Lower lobe of right lung (tissue), 2 donors: ENCODE measurements at regions not wholly inside any gene's neighbourhood (a gene's known extent, or its start where the extent isn't known, plus 50 kb on each side); places are given as distances from the start of the nearest gene placed in this dataset.
"Not testable (repeated sequence)": the region's sequence is repeated elsewhere in the genome, so short reads cannot be mapped to it uniquely, and the experiment has no call there.

Experiments used
- ATAC-seq, 2 donors: fragments of 200-7000 bp; cut with Tn5 transposase; one replicate each; pipeline ENCODE4 v1.9.1; 2020 to 2022; ENCODE audit warnings: mild to moderate bottlenecking in 2 of 2, moderate library complexity in 2 of 2
- DNase-seq: peaks from one replicate; pipeline ENCODE4 v3.0.0-alpha.2; 2020
- H3K27ac ChIP-seq: fragments of 200-600 bp; one replicate; pipeline ENCODE4 v1.8.0; 2022
- H3K27me3 ChIP-seq: fragments of 200-600 bp; one replicate; pipeline ENCODE4 v1.8.0; 2022; ENCODE audit warnings: low read depth
- H3K36me3 ChIP-seq: fragments of 200-600 bp; one replicate; pipeline ENCODE4 v1.8.0; 2022; ENCODE audit warnings: mild to moderate bottlenecking
- H3K4me1 ChIP-seq: fragments of 200-600 bp; one replicate; pipeline ENCODE4 v1.8.0; 2022
- H3K4me3 ChIP-seq: fragments of 200-600 bp; one replicate; pipeline ENCODE4 v1.8.0; 2022; ENCODE audit warnings: mild to moderate bottlenecking
- H3K9me3 ChIP-seq: fragments of 200-600 bp; one replicate; pipeline ENCODE4 v1.8.0; 2022
- intact Hi-C: fragments of 100-400 bp; cut with DNase I; formaldehyde crosslinking; loops from one replicate; pipeline ENCODE4 v1.11.0; 2022
- TF ChIP-seq, protein P1 (sequence below): fragments of 200-600 bp; IDR thresholded peaks from one replicate; pipeline ENCODE4 v1.8.0; 2022; ENCODE audit warnings: antibody characterized with exemption, mild to moderate bottlenecking
- donor health status: DM: no; HTN: yes; CAD: no; lungs with severe emphysema.

DNA sequence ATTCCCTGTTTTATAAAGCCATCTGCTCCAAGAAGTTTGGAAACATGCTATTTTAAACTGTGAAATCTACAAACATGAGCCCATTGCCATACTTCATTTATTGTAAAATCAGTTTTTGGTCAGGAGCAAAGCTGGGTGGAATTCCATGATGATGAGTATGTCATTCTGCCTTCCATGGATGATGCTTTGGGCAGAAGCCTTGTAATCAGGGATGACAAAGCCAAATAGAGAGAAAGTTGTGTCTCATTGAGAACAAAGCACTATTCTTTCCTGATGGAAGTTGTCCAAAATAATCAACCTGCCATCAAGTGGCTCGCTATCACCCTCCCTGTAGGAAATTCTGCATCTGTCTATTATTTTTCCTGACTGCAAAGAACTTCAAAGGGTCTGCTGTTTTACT, 313.0 kb upstream of the DEFB112 start:
- DNase-seq (no peak), ATAC-seq (no peak)
- H3K9me3 ChIP-seq = no peaks in the 10 kb centered on the region
- H3K36me3 ChIP-seq = no peaks in the 10 kb centered on the region
- TF ChIP-seq, protein P1, sequence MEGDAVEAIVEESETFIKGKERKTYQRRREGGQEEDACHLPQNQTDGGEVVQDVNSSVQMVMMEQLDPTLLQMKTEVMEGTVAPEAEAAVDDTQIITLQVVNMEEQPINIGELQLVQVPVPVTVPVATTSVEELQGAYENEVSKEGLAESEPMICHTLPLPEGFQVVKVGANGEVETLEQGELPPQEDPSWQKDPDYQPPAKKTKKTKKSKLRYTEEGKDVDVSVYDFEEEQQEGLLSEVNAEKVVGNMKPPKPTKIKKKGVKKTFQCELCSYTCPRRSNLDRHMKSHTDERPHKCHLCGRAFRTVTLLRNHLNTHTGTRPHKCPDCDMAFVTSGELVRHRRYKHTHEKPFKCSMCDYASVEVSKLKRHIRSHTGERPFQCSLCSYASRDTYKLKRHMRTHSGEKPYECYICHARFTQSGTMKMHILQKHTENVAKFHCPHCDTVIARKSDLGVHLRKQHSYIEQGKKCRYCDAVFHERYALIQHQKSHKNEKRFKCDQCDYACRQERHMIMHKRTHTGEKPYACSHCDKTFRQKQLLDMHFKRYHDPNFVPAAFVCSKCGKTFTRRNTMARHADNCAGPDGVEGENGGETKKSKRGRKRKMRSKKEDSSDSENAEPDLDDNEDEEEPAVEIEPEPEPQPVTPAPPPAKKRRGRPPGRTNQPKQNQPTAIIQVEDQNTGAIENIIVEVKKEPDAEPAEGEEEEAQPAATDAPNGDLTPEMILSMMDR = no peak
- no peaks in the 10 kb centered on the region for H3K4me1 ChIP-seq
- H3K27ac ChIP-seq = no peak overlapping the region
- no peaks in the 10 kb centered on the region for H3K27me3 ChIP-seq
- intact Hi-C loops = no loop called here
- H3K4me3 ChIP-seq = no peak overlapping the region

DNA sequence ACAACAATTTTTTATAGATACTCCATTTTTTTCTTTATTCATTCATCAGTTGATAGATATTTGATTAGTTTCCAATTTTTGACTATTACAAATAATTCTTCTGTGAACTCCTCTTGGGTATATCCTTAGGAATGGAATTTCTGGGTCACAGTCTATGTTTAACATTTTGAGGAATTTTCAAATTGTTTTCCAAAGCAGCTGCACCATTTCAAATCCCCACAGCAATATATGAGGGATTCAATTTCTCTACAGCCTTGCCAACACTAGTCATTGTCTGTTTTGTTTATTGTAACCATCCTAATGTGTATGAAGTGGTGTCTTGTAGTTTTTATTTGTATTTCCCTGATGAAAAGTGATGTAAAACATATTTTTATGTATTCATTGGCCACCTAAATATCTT, 320.3 kb upstream of the DEFB112 start:
- intact Hi-C loops = no loop called here
- ATAC-seq = no peak
- Histone ChIP-seq H3K4me1 (no peaks in the 10 kb centered on the region), H3K36me3 (no peaks in the 10 kb centered on the region), H3K4me3 (no peak overlapping the region), H3K27ac (no peak overlapping the region), H3K9me3 (no peaks in the 10 kb centered on the region), H3K27me3 (no peaks in the 10 kb centered on the region)
- DNase-seq = no peak
- TF ChIP-seq, protein P1 = no peak

DNA sequence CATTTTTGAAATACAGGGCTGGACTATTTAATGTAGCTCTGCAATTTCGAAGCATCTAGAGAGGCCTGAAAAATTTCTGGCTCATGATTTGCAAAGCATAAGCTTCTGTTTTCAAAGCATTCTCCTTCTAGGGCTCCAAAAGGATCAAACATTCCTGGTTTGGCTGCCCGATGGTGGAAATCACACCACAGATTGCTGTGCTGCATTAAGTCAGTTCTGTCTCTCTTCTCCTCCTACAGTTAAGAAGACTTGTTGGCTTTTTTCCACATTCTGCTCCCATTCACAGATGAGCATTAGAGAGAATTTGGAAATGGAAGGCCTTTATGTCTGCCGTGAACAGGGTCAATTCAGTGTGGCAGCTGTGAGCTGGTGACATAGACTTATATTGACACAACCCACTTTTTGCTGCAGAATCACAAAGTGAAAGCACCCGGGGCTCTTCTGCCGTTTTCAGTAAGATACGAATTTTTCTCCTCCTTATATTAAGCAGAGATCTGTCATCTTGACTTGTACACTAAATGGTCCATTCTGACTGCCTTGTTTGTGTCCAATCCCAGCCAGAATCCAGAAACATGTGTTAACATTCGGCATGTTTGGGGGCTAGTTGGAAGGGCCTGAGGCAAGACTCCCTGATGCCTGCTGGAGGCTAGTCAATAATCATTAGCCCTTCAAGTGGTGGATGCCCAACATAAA, 330.8 kb upstream of the DEFB112 start:
- Histone ChIP-seq H3K9me3 (no peaks in the 10 kb centered on the region), H3K27me3 (no peaks in the 10 kb centered on the region), H3K4me3 (no peak overlapping the region), H3K27ac (no peak overlapping the region), H3K4me1 (no peaks in the 10 kb centered on the region), H3K36me3 (no peaks in the 10 kb centered on the region)
- TF ChIP-seq, protein P1 = no peak
- intact Hi-C loops = no loop called here
- DNase-seq (no peak), ATAC-seq (no peak)

DNA sequence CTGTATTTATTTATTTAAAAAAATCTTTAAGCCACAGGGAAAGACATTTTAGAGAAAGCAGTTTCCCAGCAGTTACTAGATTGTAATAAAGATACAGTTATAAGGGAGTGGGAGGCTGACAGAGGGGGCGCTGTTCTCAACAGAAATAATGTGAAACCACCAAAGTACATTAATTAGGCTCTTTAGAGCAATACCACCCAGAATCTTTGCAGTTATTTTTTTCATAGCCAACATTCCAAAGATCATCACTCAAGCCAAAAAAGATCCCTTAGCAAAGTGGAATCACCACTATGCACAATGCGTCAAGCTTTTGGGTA, 331.3 kb upstream of the DEFB112 start:
- H3K27me3 ChIP-seq = no peaks in the 10 kb centered on the region
- no peak overlapping the region for H3K27ac ChIP-seq
- TF ChIP-seq, protein P1 = no peak
- no peak overlapping the region for H3K4me3 ChIP-seq
- no peaks in the 10 kb centered on the region for H3K36me3 ChIP-seq
- ATAC-seq (no peak), DNase-seq (no peak)
- no peaks in the 10 kb centered on the region for H3K9me3 ChIP-seq
- H3K4me1 ChIP-seq = no peaks in the 10 kb centered on the region
- intact Hi-C loops = no loop called here

DNA sequence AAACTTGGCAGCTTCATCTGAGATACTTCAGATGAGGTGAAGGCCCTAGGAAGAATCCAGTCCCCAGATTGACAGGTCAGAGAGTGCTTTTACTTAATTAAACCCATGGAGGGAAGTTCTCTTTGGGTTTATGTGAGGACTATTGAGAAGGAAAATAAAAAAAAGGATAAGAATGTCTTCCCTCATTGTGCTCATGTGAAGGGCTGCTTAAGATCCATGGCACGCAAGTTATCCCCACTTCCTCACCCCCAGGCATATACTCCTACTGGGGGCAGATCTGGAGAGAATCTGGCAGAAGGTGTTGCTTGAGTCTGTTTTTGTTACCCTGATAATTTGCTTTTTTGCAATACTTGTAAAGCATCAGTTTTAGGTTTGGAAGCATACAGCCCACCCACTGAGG, 322.9 kb upstream of the TFAP2D start:
- Histone ChIP-seq H3K4me3 (no peak overlapping the region), H3K9me3 (no peaks in the 10 kb centered on the region), H3K27ac (no peak overlapping the region), H3K27me3 (no peaks in the 10 kb centered on the region), H3K36me3 (no peaks in the 10 kb centered on the region), H3K4me1 (no peaks in the 10 kb centered on the region)
- ATAC-seq = no peak
- TF ChIP-seq, protein P1 = no peak
- DNase-seq = no peak
- intact Hi-C loops = no loop called here

DNA sequence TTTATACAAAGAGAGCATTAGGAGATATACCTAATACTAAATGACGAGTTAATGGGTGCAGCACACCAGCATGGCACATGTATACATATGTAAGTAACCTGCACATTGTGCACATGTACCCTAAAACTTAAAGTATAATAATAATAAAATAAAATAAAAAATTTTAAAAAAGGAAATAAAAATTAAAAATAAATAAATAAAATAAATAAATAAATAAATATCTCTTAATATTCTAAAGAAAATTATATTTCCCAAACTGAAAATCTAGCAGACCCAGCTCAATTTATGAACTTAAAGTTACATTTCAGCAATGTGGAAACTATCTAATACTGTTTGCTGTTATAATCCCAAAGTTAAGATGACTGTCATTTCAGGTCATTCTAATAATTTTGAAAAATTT, 319.2 kb upstream of the TFAP2D start:
- H3K27me3 ChIP-seq, H3K4me1 ChIP-seq, DNase-seq, H3K4me3 ChIP-seq, intact Hi-C loops, H3K36me3 ChIP-seq, H3K27ac ChIP-seq, H3K9me3 ChIP-seq, ATAC-seq: not testable (repeated sequence)
